ENCODE measurements at regions not wholly inside any gene's neighbourhood (a gene's known extent, or its start where the extent isn't known, plus 50 kb on each side); places are given as distances from the start of the nearest gene placed in this dataset.

DNA sequence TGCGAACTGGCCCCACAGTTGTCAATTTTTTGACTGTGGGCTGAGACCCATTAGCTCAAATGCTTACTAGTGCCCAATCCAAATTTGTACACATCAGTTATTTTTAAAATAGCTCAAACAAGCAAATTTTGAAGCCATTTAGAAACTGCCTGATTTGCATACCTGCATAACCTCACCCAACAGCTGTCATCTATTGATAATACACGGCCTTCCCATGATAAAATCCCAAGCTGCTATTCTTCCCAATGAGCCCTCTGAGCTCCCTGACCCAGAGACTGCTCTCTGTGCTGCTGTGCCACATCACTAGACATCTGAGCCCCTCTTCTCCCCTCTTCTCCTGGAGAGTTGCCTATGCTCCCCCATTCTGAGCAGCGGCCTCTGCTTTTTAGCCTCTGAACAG lies 140.5 kb upstream of the EEF1E1 start:
- TF ChIP-seq CTCF (IDR thresholded peaks at IDR 0.05 in 2 of 3, conservative IDR thresholded peaks at IDR 0.05 in 1 of 3; ENCODE audit: control insufficient read depth in 2 of 3, extremely low read depth in 1 of 3, insufficient read depth in 1 of 3, low read depth in 3 of 3, low read length in 3 of 3): no peak
- TF ChIP-seq, protein P1, sequence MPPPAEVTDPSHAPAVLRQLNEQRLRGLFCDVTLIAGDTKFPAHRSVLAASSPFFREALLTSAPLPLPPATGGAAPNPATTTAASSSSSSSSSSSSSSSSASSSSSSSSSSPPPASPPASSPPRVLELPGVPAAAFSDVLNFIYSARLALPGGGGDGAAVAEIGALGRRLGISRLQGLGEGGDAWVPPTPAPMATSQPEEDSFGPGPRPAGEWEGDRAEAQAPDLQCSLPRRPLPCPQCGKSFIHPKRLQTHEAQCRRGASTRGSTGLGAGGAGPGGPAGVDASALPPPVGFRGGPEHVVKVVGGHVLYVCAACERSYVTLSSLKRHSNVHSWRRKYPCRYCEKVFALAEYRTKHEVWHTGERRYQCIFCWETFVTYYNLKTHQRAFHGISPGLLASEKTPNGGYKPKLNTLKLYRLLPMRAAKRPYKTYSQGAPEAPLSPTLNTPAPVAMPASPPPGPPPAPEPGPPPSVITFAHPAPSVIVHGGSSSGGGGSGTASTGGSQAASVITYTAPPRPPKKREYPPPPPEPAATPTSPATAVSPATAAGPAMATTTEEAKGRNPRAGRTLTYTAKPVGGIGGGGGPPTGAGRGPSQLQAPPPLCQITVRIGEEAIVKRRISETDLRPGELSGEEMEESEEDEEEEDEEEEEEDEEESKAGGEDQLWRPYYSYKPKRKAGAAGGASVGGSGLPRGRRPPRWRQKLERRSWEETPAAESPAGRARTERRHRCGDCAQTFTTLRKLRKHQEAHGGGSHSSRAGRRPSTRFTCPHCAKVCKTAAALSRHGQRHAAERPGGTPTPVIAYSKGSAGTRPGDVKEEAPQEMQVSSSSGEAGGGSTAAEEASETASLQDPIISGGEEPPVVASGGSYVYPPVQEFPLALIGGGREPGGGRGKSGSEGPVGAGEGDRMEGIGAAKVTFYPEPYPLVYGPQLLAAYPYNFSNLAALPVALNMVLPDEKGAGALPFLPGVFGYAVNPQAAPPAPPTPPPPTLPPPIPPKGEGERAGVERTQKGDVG (CRISPR knock-in tag; IDR thresholded peaks at IDR 0.05): no peak
- no peak for TF ChIP-seq POLR2A (IDR thresholded peaks at IDR 0.05; ENCODE audit: low read depth, low read length)
- TF ChIP-seq MYC (IDR thresholded peaks at IDR 0.05; ENCODE audit: insufficient read depth, insufficient read length, insufficient replicate concordance, low read length, severe bottlenecking): no peak
- TF ChIP-seq ZNF687 (IDR thresholded peaks at IDR 0.05): no peak
- TF ChIP-seq BCL11A (IDR thresholded peaks at IDR 0.05; ENCODE audit: low read depth, low read length): no peak
- no peak for TF ChIP-seq RAD21 (IDR thresholded peaks at IDR 0.05; ENCODE audit: insufficient read depth, low read depth, low read length)
- TF ChIP-seq, protein P2, sequence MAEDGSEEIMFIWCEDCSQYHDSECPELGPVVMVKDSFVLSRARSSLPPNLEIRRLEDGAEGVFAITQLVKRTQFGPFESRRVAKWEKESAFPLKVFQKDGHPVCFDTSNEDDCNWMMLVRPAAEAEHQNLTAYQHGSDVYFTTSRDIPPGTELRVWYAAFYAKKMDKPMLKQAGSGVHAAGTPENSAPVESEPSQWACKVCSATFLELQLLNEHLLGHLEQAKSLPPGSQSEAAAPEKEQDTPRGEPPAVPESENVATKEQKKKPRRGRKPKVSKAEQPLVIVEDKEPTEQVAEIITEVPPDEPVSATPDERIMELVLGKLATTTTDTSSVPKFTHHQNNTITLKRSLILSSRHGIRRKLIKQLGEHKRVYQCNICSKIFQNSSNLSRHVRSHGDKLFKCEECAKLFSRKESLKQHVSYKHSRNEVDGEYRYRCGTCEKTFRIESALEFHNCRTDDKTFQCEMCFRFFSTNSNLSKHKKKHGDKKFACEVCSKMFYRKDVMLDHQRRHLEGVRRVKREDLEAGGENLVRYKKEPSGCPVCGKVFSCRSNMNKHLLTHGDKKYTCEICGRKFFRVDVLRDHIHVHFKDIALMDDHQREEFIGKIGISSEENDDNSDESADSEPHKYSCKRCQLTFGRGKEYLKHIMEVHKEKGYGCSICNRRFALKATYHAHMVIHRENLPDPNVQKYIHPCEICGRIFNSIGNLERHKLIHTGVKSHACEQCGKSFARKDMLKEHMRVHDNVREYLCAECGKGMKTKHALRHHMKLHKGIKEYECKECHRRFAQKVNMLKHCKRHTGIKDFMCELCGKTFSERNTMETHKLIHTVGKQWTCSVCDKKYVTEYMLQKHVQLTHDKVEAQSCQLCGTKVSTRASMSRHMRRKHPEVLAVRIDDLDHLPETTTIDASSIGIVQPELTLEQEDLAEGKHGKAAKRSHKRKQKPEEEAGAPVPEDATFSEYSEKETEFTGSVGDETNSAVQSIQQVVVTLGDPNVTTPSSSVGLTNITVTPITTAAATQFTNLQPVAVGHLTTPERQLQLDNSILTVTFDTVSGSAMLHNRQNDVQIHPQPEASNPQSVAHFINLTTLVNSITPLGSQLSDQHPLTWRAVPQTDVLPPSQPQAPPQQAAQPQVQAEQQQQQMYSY (CRISPR knock-in tag; IDR thresholded peaks at IDR 0.05): no peak
- no peak for TF ChIP-seq NFYA (IDR thresholded peaks at IDR 0.05; ENCODE audit: borderline replicate concordance, low read depth, low read length)
- TF ChIP-seq, protein P3, sequence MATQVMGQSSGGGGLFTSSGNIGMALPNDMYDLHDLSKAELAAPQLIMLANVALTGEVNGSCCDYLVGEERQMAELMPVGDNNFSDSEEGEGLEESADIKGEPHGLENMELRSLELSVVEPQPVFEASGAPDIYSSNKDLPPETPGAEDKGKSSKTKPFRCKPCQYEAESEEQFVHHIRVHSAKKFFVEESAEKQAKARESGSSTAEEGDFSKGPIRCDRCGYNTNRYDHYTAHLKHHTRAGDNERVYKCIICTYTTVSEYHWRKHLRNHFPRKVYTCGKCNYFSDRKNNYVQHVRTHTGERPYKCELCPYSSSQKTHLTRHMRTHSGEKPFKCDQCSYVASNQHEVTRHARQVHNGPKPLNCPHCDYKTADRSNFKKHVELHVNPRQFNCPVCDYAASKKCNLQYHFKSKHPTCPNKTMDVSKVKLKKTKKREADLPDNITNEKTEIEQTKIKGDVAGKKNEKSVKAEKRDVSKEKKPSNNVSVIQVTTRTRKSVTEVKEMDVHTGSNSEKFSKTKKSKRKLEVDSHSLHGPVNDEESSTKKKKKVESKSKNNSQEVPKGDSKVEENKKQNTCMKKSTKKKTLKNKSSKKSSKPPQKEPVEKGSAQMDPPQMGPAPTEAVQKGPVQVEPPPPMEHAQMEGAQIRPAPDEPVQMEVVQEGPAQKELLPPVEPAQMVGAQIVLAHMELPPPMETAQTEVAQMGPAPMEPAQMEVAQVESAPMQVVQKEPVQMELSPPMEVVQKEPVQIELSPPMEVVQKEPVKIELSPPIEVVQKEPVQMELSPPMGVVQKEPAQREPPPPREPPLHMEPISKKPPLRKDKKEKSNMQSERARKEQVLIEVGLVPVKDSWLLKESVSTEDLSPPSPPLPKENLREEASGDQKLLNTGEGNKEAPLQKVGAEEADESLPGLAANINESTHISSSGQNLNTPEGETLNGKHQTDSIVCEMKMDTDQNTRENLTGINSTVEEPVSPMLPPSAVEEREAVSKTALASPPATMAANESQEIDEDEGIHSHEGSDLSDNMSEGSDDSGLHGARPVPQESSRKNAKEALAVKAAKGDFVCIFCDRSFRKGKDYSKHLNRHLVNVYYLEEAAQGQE (IDR thresholded peaks at IDR 0.05; ENCODE audit: low read depth, low read length): no peak
- TF ChIP-seq POLR2AphosphoS5 (IDR thresholded peaks at IDR 0.05; ENCODE audit: low read length): no peak
- no peak for TF ChIP-seq STAT3 (IDR thresholded peaks at IDR 0.05; ENCODE audit: low read depth, low read length)
